Smooth muscle cell (in vitro differentiated cells): ENCODE measurements at regions not wholly inside any gene's neighbourhood (a gene's known extent, or its start where the extent isn't known, plus 50 kb on each side); places are given as distances from the start of the nearest gene placed in this dataset.

ENCODE experiments used
- DNase-seq: peaks from one replicate; lab custom pipeline; 2025; ENCODE audit not compliant: unreplicated experiment; lab: John Stamatoyannopoulos, UW
- H2AFZ ChIP-seq: fragments of 200-600 bp; sonication (generic); 2 replicates; pipeline ENCODE4 v1.6.0; 2016; ENCODE audit warnings: antibody characterized with exemption, low read depth, mild to moderate bottlenecking
- H3F3A ChIP-seq: fragments of 200-600 bp; sonication (generic); 2 replicates; pipeline ENCODE4 v1.6.0; 2017; ENCODE audit warnings: antibody characterized with exemption, low read depth
- H3K27ac ChIP-seq: fragments of 200-600 bp; sonication (generic); 2 replicates; pipeline ENCODE4 v1.5.1; 2016; ENCODE audit warnings: low read depth, mild to moderate bottlenecking
- H3K27me3 ChIP-seq: fragments of 200-600 bp; sonication (generic); 2 replicates; pipeline ENCODE4 v1.6.1; 2016; ENCODE audit warnings: low read depth, mild to moderate bottlenecking
- H3K36me3 ChIP-seq: fragments of 200-600 bp; sonication (generic); 2 replicates; pipeline ENCODE4 v1.5.1; 2016; ENCODE audit warnings: low read depth
- H3K4me1 ChIP-seq: fragments of 200-600 bp; sonication (generic); 2 replicates; pipeline ENCODE4 v1.5.1; 2016; ENCODE audit warnings: low read depth
- H3K4me2 ChIP-seq: fragments of 200-600 bp; sonication (generic); 2 replicates; pipeline ENCODE4 v1.6.0; 2016; ENCODE audit warnings: mild to moderate bottlenecking
- H3K4me3 ChIP-seq: fragments of 200-600 bp; sonication (generic); 2 replicates; pipeline ENCODE4 v1.5.1; 2016; ENCODE audit warnings: mild to moderate bottlenecking
- H3K79me2 ChIP-seq: fragments of 200-600 bp; sonication (generic); 2 replicates; pipeline ENCODE4 v1.6.0; 2016; ENCODE audit warnings: low read depth, mild to moderate bottlenecking
- H3K9ac ChIP-seq: fragments of 200-600 bp; sonication (generic); 2 replicates; pipeline ENCODE4 v1.6.0; 2016; ENCODE audit warnings: low read depth
- H3K9me3 ChIP-seq: fragments of 200-600 bp; sonication (generic); replicated peaks from 2 replicates; pipeline ENCODE4 v1.5.1; 2016; ENCODE audit warnings: low read depth
- H4K20me1 ChIP-seq: fragments of 200-600 bp; sonication (generic); 2 replicates; pipeline ENCODE4 v1.6.0; 2016; ENCODE audit warnings: low read depth
- CTCF ChIP-seq: fragments of 200-600 bp; sonication (generic); IDR thresholded peaks from 2 replicates; pipeline ENCODE4 v1.5.1; 2017; ENCODE audit warnings: borderline replicate concordance, mild to moderate bottlenecking, antibody characterized with exemption; ENCODE audit not compliant: insufficient read depth, poor library complexity, severe bottlenecking
- WGBS: methylation state at CpG from one replicate; pipeline ENCODE4 v1.1.7; 2016; ENCODE audit warnings: low lambda C conversion rate; 5-methylcytosine and 5-hydroxymethylcytosine counted together

GRCh38 chr2:13877571-13877970 lies 754.9 kb upstream of the LRATD1 start:
- Histone ChIP-seq H3K4me2 (no peak overlapping the region), H3K9ac (no peak overlapping the region), H3K36me3 (no peaks in the 10 kb centered on the region), H3F3A (no peaks in the 10 kb centered on the region), H3K27ac (no peak overlapping the region), H3K9me3 (no peaks in the 10 kb centered on the region), H2AFZ (no peak overlapping the region), H3K27me3 (no peaks in the 10 kb centered on the region), H3K79me2 (no peaks in the 10 kb centered on the region), H3K4me1 (no peaks in the 10 kb centered on the region), H4K20me1 (no peaks in the 10 kb centered on the region), H3K4me3 (no peak overlapping the region)
- DNase-seq = no peak
- no peak for TF ChIP-seq CTCF
- 94% methylated on average over 2 of the region's 2 CpGs for WGBS

- no peaks in the 10 kb centered on the region for H3K4me1 ChIP-seq
- H3K79me2 ChIP-seq = no peaks in the 10 kb centered on the region
- no peaks in the 10 kb centered on the region for H3F3A ChIP-seq
- H3K4me3 ChIP-seq = no peak overlapping the region
- no peaks in the 10 kb centered on the region for H3K36me3 ChIP-seq
- H2AFZ ChIP-seq = no peak overlapping the region
- no peak overlapping the region for H3K9ac ChIP-seq
- no peaks in the 10 kb centered on the region for H3K27me3 ChIP-seq
- 75% methylated on average over 3 of the region's 3 CpGs for WGBS
- no peak for TF ChIP-seq CTCF
- H4K20me1 ChIP-seq = no peaks in the 10 kb centered on the region
- H3K27ac ChIP-seq = no peak overlapping the region
- no peaks in the 10 kb centered on the region for H3K9me3 ChIP-seq
- no peak overlapping the region for H3K4me2 ChIP-seq
- DNase-seq = no peak
Measured at GRCh38 chr2:13884291-13884976, 748.1 kb upstream of the LRATD1 start.

- no peak for TF ChIP-seq CTCF
- H3K79me2 ChIP-seq = no peaks in the 10 kb centered on the region
- H3K27me3 ChIP-seq = no peaks in the 10 kb centered on the region
- H3K9me3 ChIP-seq = no peaks in the 10 kb centered on the region
- no peaks in the 10 kb centered on the region for H4K20me1 ChIP-seq
- no peak overlapping the region for H2AFZ ChIP-seq
- no peaks in the 10 kb centered on the region for H3K36me3 ChIP-seq
- no peak overlapping the region for H3K4me3 ChIP-seq
- H3K27ac ChIP-seq = no peak overlapping the region
- no peak for DNase-seq
- no peak overlapping the region for H3K9ac ChIP-seq
- no peaks in the 10 kb centered on the region for H3K4me1 ChIP-seq
- H3K4me2 ChIP-seq = no peak overlapping the region
- WGBS = 87% methylated on average over 1 of the region's 1 CpG
- H3F3A ChIP-seq = no peaks in the 10 kb centered on the region
Measured at GRCh38 chr2:13901526-13901925, 731.0 kb upstream of the LRATD1 start.

- no peaks in the 10 kb centered on the region for H3F3A ChIP-seq
- H3K79me2 ChIP-seq = no peaks in the 10 kb centered on the region
- no peak for DNase-seq
- H3K4me1 ChIP-seq = no peaks in the 10 kb centered on the region
- no peaks in the 10 kb centered on the region for H3K36me3 ChIP-seq
- no peak for TF ChIP-seq CTCF
- 78% methylated on average over 2 of the region's 2 CpGs for WGBS
- no peak overlapping the region for H3K4me2 ChIP-seq
- H4K20me1 ChIP-seq = no peaks in the 10 kb centered on the region
- no peak overlapping the region for H2AFZ ChIP-seq
- no peak overlapping the region for H3K4me3 ChIP-seq
- no peaks in the 10 kb centered on the region for H3K9me3 ChIP-seq
- H3K9ac ChIP-seq = no peak overlapping the region
- H3K27me3 ChIP-seq = no peaks in the 10 kb centered on the region
- no peak overlapping the region for H3K27ac ChIP-seq
Measured at GRCh38 chr2:13905831-13906230, 726.7 kb upstream of the LRATD1 start.
